Astrocyte of the spinal cord (primary cell): ENCODE measurements at regions not wholly inside any gene's neighbourhood (a gene's known extent, or its start where the extent isn't known, plus 50 kb on each side); places are given as distances from the start of the nearest gene placed in this dataset.
A peak's percentile ranks its signal among the peaks of the same experiment; 100 is the strongest.

ENCODE experiments used
- DNase-seq: peaks from one replicate; pipeline ENCODE4 v3.0.0; 2011; ENCODE audit warnings: low read depth, low spot score
- H3K4me3 ChIP-seq: 2 replicates; pipeline ENCODE4 v1.5.1; 2011; ENCODE audit warnings: low read depth, mild to moderate bottlenecking, low read length, moderate library complexity
- in situ Hi-C: cut with HindIII; loops from 2 replicates; pipeline ENCODE4 v1.10.0; 2017; ENCODE audit warnings: low sequenced_read_pairs
- TF ChIP-seq, protein P1 (sequence below): IDR thresholded peaks from 2 replicates; pipeline ENCODE4 v1.5.1; 2012; ENCODE audit warnings: low read depth, mild to moderate bottlenecking, low read length, inconsistent platforms

DNA sequence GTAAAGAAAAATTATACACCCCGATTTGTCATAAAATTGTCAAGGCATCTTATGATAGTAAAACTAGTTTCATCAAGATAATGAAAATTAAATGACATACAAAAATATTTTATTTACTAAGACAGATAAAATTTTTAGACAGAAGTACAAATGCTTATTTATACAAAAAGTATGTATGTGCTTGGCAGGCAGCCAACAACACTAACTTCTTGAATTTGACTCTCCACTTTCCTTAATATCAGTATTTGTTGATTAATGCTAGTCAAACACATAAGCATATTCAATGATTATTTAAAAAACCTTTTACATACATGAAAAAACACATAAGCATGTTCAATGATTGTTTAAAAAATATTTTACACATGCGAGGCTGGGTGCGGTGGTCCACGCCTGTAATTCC, 1079.9 kb upstream of the CDH6 start:
- H3K4me3 ChIP-seq: no peak overlapping the region
- TF ChIP-seq, protein P1, sequence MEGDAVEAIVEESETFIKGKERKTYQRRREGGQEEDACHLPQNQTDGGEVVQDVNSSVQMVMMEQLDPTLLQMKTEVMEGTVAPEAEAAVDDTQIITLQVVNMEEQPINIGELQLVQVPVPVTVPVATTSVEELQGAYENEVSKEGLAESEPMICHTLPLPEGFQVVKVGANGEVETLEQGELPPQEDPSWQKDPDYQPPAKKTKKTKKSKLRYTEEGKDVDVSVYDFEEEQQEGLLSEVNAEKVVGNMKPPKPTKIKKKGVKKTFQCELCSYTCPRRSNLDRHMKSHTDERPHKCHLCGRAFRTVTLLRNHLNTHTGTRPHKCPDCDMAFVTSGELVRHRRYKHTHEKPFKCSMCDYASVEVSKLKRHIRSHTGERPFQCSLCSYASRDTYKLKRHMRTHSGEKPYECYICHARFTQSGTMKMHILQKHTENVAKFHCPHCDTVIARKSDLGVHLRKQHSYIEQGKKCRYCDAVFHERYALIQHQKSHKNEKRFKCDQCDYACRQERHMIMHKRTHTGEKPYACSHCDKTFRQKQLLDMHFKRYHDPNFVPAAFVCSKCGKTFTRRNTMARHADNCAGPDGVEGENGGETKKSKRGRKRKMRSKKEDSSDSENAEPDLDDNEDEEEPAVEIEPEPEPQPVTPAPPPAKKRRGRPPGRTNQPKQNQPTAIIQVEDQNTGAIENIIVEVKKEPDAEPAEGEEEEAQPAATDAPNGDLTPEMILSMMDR: no peak
- in situ Hi-C loops: no loop called here
- no peak for DNase-seq

DNA sequence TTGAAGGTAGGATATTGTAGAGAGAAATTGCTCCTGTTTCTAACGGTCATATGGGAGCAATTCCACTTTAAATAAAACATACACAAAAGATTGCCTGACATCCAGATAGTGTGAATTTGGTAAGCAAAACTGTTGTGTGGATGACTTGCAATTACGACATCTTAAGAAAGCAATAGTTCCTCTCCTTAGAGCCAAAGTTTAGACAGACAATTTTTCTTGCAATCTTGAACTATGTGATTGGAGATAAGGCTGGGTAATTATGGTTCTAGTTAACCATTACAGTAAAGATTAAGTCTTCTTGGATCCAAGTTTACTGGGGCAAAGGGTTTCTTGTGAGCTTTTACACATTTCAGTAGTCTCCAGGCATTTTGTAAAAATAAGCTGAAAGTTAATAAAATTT, 1080.6 kb upstream of the CDH6 start:
- in situ Hi-C loops: no loop called here
- no peak overlapping the region for H3K4me3 ChIP-seq
- no peak for DNase-seq
- TF ChIP-seq, protein P1: no peak

DNA sequence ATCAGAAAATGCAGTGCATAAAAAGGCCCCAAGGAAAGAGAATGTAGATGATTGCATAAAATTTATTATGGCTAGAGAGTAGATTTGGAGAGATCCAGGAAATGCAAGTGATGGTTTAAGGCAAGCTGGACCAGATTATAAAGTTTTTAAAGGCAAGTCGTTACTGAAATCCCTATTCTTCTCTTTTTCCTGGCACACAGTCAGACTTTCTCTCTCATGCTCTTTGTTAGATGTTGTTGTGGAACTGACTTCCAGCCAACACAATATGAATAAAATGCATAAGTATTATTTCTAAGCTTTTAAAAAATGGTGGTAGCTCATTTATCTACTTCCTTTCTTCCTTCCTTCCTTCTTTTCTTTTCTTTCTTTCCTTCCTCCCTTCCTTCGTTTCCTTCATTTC, 1085.4 kb upstream of the CDH6 start:
- TF ChIP-seq, protein P1: no peak
- in situ Hi-C loops: no loop called here

DNA sequence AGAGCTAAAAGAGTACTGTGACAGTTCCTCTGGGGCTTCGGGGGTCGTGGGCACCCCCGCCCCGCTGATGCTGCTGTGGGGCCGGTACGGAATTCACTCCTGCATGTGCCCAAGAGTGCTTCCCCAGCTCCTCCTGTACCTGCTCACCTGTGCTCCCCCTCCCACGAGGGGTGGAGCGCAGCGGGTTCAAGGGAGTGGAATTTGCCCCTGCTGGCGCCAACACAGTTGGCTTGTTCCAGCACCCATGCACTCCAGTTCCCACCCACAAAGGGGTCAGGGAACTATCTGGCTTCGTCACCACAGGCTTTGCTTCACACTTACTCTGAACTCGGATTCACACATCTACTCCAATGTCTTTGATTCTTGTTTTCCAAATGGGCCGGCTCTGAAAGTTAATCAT, 1086.9 kb upstream of the CDH6 start:
- H3K4me3 ChIP-seq: no peak overlapping the region
- TF ChIP-seq, protein P1: no peak
- in situ Hi-C loops: no loop called here
- no peak for DNase-seq

More for the DNA sequence above, 1085.4 kb upstream of the CDH6 start:
- no peak for DNase-seq
- H3K4me3 ChIP-seq: no peak overlapping the region

DNA sequence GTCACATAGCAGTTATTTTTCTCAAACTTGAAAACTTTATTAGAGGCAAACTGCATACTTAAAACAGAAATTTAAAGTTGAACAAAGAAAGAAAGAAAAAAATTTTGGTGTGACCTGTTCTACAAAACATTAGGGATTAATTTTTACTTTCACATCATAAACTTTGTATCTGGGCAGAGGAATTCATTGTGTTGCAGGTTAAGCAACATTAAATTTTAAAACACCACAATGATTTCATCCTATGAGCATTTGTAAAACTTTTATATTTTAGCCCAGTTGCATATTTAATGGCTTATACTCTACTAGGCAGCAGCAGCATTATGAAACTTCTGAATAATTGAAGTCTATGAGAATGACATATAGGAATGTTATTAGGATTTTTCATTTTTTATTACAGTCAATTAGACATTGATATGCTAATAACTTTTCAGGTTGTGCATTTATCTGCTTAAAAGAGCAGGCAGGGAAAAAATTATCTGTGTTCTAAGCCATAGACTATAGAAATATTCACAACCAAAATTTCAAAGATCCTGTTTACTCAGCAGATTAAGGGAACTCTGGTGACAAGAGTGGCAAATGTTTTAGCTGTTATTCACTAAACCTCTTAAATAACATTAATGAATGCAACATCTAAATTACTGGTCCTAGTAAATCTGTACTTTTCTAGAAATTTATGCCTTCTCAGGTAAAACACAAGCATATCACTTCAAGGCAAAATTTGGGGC, 1088.5 kb upstream of the CDH6 start:
- in situ Hi-C loops: no loop called here
- no peak overlapping the region for H3K4me3 ChIP-seq
- no peak for DNase-seq
- TF ChIP-seq, protein P1: no peak

DNA sequence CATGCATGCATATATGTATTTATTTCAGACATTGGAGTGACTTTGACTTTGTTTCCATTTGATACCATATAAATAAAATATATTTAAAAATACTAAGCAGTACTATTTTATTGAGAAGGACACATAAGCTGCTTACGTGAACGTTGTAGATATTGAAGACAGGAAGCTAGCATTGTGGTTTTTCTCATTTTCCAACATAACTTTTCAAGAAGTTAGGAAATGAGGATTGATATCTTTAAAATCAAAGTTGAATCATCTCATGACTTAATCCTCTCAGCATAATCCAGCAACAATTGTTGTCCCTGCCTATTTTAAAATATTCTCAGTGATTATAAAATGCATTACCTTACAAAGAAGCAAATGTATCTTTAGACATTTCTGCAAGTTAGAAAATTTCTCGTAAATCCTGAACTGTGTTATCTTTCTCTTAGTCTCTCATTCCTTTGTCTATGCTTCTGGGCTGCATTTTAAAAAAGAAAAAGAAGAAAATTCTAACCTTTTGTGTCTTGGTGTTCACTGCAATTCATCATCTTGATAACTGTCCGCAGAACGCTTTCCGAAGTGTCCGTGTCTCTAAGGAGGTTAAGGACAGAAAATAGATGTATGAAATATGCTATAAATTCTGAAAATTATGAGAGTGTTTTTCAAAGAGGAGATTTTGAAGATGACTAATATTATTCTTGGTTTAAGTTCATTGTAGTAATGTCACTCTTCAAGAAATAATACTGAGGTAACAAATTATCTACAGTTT, 1089.9 kb upstream of the CDH6 start:
- in situ Hi-C loops: no loop called here
- TF ChIP-seq, protein P1: no peak
- peak; percentile 42 for DNase-seq
- H3K4me3 ChIP-seq: no peak overlapping the region
